ENCODE measurements at regions not wholly inside any gene's neighbourhood (a gene's known extent, or its start where the extent isn't known, plus 50 kb on each side); places are given as distances from the start of the nearest gene placed in this dataset.

DNA sequence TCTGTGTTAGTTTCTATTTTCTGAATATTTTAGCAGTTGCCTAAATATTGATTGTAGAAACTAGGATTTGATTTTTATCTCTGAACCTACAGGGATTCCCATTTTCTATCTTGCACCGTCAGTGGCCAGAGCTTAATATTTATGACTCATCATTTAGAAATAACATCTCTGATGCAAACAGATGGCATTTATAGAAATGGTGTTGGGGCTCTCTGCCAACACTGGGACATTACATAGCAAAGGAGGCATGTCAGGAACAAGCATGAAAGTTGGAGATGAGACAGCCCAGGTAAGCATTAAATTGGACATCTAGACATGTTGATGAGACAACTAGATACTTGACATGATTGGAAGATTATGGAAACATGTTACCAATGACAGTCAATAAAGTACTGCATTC lies 165.3 kb upstream of the SYT4 start:
- Histone ChIP-seq H3K27ac (ENCODE audit: extremely low read depth, low read depth, low read length) (no peak overlapping the region), H3K4me1 (ENCODE audit: control insufficient read depth, insufficient read depth, low read length) (no peaks in the 10 kb centered on the region), H3K36me3 (ENCODE audit: control insufficient read depth in 2 of 2, insufficient read depth in 1 of 2, low read length in 2 of 2) (no peaks in the 10 kb centered on the region), H3K4me3 (ENCODE audit: low read depth, low read length) (no peak overlapping the region), H3K9me3 (ENCODE audit: control insufficient read depth, insufficient read depth, low read depth, low read length) (no peaks in the 10 kb centered on the region)
- ChIA-PET CTCF (no interaction called here), POLR2A (no interaction called here)
- TF ChIP-seq ZNF692 (tag by site-specific recombination; IDR thresholded peaks at IDR 0.05) (no peak), ZNF394 (tag by site-specific recombination; IDR thresholded peaks at IDR 0.05; ENCODE audit: borderline replicate concordance) (no peak), ZNF350 (tag by site-specific recombination; IDR thresholded peaks at IDR 0.05) (no peak), ZBTB17 (tag by site-specific recombination; IDR thresholded peaks at IDR 0.05) (no peak), ZNF514 (tag by site-specific recombination; IDR thresholded peaks at IDR 0.05) (no peak), ZNF544 (tag by site-specific recombination; IDR thresholded peaks at IDR 0.05) (no peak), ZNF221 (tag by site-specific recombination; IDR thresholded peaks at IDR 0.05; ENCODE audit: borderline replicate concordance) (no peak), ZNF747 (tag by site-specific recombination; IDR thresholded peaks at IDR 0.05) (no peak), ZNF558 (tag by site-specific recombination; IDR thresholded peaks at IDR 0.05) (no peak), ZNF140 (tag by site-specific recombination; IDR thresholded peaks at IDR 0.05) (no peak), ZBTB11 (tag by site-specific recombination; conservative IDR thresholded peaks at IDR 0.05; ENCODE audit: low read depth) (no peak), REST (tag by site-specific recombination; IDR thresholded peaks at IDR 0.05) (no peak), ZNF596 (tag by site-specific recombination; IDR thresholded peaks at IDR 0.05) (no peak), AEBP2 (tag by site-specific recombination; IDR thresholded peaks at IDR 0.05; ENCODE audit: borderline replicate concordance) (no peak)
- TF ChIP-seq, protein P1, sequence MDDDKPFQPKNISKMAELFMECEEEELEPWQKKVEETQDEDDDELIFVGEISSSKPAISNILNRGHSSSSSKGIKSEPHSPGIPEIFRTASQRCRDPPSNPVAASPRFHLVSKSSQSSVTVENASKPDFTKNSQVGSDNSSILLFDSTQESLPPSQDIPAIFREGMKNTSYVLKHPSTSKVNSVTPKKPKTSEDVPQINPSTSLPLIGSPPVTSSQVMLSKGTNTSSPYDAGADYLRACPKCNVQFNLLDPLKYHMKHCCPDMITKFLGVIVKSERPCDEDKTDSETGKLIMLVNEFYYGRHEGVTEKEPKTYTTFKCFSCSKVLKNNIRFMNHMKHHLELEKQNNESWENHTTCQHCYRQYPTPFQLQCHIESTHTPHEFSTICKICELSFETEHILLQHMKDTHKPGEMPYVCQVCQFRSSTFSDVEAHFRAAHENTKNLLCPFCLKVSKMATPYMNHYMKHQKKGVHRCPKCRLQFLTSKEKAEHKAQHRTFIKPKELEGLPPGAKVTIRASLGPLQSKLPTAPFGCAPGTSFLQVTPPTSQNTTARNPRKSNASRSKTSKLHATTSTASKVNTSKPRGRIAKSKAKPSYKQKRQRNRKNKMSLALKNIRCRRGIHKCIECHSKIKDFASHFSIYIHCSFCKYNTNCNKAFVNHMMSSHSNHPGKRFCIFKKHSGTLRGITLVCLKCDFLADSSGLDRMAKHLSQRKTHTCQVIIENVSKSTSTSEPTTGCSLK (tag by site-specific recombination; IDR thresholded peaks at IDR 0.05): no peak

Data from HEK293 (cell line).